ENCODE measurements at regions not wholly inside any gene's neighbourhood (a gene's known extent, or its start where the extent isn't known, plus 50 kb on each side); places are given as distances from the start of the nearest gene placed in this dataset.

GRCh38 chr2:19100570-19100969 lies 257.9 kb downstream of the OSR1 start:
- TF ChIP-seq EP300 (IDR thresholded peaks at IDR 0.05; ENCODE audit: low read depth) (no peak), CTCF (IDR thresholded peaks at IDR 0.05) (no peak), POLR2A (IDR thresholded peaks at IDR 0.05) (no peak)
